ENCODE measurements at regions not wholly inside any gene's neighbourhood (a gene's known extent, or its start where the extent isn't known, plus 50 kb on each side); places are given as distances from the start of the nearest gene placed in this dataset.

- TF ChIP-seq POLR2A (IDR thresholded peaks at IDR 0.05; ENCODE audit: low read length): no peak
- no peak for TF ChIP-seq GATA1 (IDR thresholded peaks at IDR 0.05; ENCODE audit: low read depth, low read length)
These were observed 163.1 kb upstream of the ADRA1D start for GRCh38 chr20:4412216-4412615.

Measured in erythroblast (primary cell).